A673 (cell line): ENCODE measurements at regions not wholly inside any gene's neighbourhood (a gene's known extent, or its start where the extent isn't known, plus 50 kb on each side); places are given as distances from the start of the nearest gene placed in this dataset.

Experiments used
- EZH2 ChIP-seq: fragments of 200-600 bp; sonication (generic); IDR thresholded peaks from 2 replicates; pipeline ENCODE4 v1.6.1; 2017; ENCODE audit warnings: borderline replicate concordance, low read depth, mild to moderate bottlenecking, mixed read lengths, antibody characterized with exemption, low read length; ENCODE audit not compliant: poor library complexity, severe bottlenecking
- TF ChIP-seq, protein P1 (sequence below): fragments of 300-800, 200-600 bp; sonication (generic); conservative IDR thresholded peaks from 2 replicates; pipeline ENCODE4 v1.5.1; 2017; ENCODE audit warnings: low read depth, mild to moderate bottlenecking, antibody characterized with exemption, low read length, moderate library complexity, mixed read lengths

DNA sequence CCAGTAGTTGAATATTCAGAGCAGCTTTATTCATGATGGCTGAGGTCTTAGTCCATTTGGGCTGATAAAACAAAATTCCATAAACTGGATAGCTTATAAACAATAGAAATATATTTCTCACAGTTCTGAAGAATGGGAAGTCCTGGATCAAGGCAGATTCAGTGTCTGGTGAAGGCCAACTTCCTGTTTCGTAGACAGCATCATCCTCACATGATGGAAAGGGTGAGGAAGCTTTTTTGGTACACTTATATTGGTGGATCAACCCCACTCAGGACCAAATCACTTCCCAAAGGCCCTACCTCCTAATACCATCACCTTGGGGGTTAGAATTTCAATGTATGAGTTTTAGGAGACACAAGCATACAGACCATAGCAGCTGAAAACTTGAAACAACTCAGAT, 224.2 kb downstream of the CYB561 start:
- TF ChIP-seq, protein P1, sequence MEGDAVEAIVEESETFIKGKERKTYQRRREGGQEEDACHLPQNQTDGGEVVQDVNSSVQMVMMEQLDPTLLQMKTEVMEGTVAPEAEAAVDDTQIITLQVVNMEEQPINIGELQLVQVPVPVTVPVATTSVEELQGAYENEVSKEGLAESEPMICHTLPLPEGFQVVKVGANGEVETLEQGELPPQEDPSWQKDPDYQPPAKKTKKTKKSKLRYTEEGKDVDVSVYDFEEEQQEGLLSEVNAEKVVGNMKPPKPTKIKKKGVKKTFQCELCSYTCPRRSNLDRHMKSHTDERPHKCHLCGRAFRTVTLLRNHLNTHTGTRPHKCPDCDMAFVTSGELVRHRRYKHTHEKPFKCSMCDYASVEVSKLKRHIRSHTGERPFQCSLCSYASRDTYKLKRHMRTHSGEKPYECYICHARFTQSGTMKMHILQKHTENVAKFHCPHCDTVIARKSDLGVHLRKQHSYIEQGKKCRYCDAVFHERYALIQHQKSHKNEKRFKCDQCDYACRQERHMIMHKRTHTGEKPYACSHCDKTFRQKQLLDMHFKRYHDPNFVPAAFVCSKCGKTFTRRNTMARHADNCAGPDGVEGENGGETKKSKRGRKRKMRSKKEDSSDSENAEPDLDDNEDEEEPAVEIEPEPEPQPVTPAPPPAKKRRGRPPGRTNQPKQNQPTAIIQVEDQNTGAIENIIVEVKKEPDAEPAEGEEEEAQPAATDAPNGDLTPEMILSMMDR: no peak
- no peak for TF ChIP-seq EZH2
